ENCODE measurements at regions not wholly inside any gene's neighbourhood (a gene's known extent, or its start where the extent isn't known, plus 50 kb on each side); places are given as distances from the start of the nearest gene placed in this dataset.

DNA sequence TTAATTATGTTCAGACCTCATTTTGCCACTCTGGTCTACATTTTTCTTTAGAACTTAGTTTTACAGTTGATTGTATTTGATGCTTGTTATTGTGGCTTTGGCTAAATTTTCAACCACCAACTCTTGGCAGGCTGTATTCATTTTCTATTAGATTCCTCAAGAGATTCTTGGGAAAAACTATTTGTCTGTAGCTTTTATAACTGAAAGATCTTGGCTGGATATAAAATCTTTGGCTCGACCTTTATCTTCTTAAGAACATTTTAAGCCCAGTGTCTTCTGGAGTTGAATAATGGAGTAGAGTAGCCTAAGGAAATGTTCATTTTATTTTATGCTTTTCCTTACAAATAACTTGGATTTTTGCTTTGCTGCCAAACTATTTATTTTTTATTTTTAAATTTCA, 848.5 kb downstream of the PCDH17 start (continued):
- TF ChIP-seq, protein P1, sequence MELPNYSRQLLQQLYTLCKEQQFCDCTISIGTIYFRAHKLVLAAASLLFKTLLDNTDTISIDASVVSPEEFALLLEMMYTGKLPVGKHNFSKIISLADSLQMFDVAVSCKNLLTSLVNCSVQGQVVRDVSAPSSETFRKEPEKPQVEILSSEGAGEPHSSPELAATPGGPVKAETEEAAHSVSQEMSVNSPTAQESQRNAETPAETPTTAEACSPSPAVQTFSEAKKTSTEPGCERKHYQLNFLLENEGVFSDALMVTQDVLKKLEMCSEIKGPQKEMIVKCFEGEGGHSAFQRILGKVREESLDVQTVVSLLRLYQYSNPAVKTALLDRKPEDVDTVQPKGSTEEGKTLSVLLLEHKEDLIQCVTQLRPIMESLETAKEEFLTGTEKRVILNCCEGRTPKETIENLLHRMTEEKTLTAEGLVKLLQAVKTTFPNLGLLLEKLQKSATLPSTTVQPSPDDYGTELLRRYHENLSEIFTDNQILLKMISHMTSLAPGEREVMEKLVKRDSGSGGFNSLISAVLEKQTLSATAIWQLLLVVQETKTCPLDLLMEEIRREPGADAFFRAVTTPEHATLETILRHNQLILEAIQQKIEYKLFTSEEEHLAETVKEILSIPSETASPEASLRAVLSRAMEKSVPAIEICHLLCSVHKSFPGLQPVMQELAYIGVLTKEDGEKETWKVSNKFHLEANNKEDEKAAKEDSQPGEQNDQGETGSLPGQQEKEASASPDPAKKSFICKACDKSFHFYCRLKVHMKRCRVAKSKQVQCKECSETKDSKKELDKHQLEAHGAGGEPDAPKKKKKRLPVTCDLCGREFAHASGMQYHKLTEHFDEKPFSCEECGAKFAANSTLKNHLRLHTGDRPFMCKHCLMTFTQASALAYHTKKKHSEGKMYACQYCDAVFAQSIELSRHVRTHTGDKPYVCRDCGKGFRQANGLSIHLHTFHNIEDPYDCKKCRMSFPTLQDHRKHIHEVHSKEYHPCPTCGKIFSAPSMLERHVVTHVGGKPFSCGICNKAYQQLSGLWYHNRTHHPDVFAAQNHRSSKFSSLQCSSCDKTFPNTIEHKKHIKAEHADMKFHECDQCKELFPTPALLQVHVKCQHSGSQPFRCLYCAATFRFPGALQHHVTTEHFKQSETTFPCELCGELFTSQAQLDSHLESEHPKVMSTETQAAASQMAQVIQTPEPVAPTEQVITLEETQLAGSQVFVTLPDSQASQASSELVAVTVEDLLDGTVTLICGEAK (IDR thresholded peaks at IDR 0.05; ENCODE audit: borderline replicate concordance): no peak
- TF ChIP-seq, protein P2, sequence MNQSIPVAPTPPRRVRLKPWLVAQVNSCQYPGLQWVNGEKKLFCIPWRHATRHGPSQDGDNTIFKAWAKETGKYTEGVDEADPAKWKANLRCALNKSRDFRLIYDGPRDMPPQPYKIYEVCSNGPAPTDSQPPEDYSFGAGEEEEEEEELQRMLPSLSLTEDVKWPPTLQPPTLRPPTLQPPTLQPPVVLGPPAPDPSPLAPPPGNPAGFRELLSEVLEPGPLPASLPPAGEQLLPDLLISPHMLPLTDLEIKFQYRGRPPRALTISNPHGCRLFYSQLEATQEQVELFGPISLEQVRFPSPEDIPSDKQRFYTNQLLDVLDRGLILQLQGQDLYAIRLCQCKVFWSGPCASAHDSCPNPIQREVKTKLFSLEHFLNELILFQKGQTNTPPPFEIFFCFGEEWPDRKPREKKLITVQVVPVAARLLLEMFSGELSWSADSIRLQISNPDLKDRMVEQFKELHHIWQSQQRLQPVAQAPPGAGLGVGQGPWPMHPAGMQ (IDR thresholded peaks at IDR 0.05; ENCODE audit: borderline replicate concordance): no peak
- TF ChIP-seq, protein P3, sequence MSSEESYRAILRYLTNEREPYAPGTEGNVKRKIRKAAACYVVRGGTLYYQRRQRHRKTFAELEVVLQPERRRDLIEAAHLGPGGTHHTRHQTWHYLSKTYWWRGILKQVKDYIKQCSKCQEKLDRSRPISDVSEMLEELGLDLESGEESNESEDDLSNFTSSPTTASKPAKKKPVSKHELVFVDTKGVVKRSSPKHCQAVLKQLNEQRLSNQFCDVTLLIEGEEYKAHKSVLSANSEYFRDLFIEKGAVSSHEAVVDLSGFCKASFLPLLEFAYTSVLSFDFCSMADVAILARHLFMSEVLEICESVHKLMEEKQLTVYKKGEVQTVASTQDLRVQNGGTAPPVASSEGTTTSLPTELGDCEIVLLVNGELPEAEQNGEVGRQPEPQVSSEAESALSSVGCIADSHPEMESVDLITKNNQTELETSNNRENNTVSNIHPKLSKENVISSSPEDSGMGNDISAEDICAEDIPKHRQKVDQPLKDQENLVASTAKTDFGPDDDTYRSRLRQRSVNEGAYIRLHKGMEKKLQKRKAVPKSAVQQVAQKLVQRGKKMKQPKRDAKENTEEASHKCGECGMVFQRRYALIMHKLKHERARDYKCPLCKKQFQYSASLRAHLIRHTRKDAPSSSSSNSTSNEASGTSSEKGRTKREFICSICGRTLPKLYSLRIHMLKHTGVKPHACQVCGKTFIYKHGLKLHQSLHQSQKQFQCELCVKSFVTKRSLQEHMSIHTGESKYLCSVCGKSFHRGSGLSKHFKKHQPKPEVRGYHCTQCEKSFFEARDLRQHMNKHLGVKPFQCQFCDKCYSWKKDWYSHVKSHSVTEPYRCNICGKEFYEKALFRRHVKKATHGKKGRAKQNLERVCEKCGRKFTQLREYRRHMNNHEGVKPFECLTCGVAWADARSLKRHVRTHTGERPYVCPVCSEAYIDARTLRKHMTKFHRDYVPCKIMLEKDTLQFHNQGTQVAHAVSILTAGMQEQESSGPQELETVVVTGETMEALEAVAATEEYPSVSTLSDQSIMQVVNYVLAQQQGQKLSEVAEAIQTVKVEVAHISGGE (CRISPR knock-in tag; IDR thresholded peaks at IDR 0.05): no peak
